ENCODE measurements at regions not wholly inside any gene's neighbourhood (a gene's known extent, or its start where the extent isn't known, plus 50 kb on each side); places are given as distances from the start of the nearest gene placed in this dataset.

DNA sequence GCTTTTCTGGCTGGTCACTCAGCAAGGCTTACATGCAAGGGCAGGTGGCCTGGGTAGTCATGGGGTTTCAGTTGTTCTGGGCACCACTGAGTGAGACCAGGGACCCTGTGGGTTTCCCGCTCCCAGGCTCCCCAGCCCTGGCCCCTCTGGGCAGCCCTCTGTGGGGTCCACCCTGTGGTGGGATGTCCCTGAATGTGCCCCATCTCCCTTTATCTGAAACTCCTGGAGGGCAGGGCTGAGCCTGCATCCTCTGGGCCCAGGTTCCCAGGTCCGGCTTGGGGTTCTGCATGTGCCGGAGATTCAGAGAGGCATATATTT, 1041.0 kb downstream of the BRD1 start:
- no peak for TF ChIP-seq POLR2A (IDR thresholded peaks at IDR 0.05; ENCODE audit: extremely low read depth, insufficient read length)
- TF ChIP-seq, protein P1, sequence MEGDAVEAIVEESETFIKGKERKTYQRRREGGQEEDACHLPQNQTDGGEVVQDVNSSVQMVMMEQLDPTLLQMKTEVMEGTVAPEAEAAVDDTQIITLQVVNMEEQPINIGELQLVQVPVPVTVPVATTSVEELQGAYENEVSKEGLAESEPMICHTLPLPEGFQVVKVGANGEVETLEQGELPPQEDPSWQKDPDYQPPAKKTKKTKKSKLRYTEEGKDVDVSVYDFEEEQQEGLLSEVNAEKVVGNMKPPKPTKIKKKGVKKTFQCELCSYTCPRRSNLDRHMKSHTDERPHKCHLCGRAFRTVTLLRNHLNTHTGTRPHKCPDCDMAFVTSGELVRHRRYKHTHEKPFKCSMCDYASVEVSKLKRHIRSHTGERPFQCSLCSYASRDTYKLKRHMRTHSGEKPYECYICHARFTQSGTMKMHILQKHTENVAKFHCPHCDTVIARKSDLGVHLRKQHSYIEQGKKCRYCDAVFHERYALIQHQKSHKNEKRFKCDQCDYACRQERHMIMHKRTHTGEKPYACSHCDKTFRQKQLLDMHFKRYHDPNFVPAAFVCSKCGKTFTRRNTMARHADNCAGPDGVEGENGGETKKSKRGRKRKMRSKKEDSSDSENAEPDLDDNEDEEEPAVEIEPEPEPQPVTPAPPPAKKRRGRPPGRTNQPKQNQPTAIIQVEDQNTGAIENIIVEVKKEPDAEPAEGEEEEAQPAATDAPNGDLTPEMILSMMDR (IDR thresholded peaks at IDR 0.05; ENCODE audit: low read depth, low read length) = no peak
- no peak for TF ChIP-seq MYC (IDR thresholded peaks at IDR 0.05; ENCODE audit: low read depth, low read length)

All from NB4 (cell line).